ENCODE measurements at regions not wholly inside any gene's neighbourhood (a gene's known extent, or its start where the extent isn't known, plus 50 kb on each side); places are given as distances from the start of the nearest gene placed in this dataset.

DNA sequence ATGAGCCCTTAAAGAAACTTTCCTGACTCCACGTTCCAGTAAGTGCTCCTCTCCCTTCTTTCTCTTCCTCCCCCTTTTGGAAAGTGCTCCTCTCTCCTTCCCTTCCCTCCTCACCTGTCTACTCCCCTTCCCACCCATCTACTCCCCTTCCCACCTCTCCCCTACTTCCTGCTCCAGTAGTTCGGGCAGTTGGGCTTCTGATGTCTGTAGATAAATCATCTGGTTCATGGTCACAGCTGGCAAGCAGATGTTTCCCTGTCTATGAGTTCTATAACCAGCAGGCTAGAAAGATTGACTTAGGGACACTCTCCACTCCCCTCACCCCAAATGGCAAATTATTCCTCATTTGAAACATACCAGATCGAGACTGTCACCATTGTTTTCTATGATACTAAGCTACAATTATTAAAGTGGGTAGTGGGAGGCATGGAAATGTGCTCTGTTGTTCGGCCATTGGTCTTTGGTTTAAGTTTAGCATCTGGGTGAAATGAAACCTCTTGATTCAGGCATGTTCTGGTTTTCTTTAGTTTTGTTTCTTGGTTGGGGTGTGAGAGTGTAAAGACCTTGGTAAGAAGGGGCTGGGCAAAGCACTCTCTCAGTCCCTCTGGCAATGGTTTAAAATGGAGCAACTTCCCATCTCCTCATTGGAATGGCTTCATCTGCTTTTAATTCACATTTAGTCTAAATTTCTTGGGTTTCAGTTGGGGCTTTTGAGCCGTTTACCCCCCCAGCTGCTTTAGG is 413.2 kb upstream of the SPRED2 start:
- Histone ChIP-seq H3K27ac (replicated peaks) (no peak overlapping the region), H3K4me3 (no peak overlapping the region), H3K27me3 (ENCODE audit: low read depth) (peaks cover 9% of the 10 kb centered on the region), H3K36me3 (no peaks in the 10 kb centered on the region), H3K9me3 (replicated peaks) (peaks cover 7% of the 10 kb centered on the region), H3K4me1 (no peaks in the 10 kb centered on the region)
- no peak for DNase-seq
- intact Hi-C loops (cut with micrococcal nuclease), result no loop called here
- TF ChIP-seq, protein P1, sequence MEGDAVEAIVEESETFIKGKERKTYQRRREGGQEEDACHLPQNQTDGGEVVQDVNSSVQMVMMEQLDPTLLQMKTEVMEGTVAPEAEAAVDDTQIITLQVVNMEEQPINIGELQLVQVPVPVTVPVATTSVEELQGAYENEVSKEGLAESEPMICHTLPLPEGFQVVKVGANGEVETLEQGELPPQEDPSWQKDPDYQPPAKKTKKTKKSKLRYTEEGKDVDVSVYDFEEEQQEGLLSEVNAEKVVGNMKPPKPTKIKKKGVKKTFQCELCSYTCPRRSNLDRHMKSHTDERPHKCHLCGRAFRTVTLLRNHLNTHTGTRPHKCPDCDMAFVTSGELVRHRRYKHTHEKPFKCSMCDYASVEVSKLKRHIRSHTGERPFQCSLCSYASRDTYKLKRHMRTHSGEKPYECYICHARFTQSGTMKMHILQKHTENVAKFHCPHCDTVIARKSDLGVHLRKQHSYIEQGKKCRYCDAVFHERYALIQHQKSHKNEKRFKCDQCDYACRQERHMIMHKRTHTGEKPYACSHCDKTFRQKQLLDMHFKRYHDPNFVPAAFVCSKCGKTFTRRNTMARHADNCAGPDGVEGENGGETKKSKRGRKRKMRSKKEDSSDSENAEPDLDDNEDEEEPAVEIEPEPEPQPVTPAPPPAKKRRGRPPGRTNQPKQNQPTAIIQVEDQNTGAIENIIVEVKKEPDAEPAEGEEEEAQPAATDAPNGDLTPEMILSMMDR (IDR thresholded peaks at IDR 0.05; ENCODE audit: borderline replicate concordance), result no peak

DNA sequence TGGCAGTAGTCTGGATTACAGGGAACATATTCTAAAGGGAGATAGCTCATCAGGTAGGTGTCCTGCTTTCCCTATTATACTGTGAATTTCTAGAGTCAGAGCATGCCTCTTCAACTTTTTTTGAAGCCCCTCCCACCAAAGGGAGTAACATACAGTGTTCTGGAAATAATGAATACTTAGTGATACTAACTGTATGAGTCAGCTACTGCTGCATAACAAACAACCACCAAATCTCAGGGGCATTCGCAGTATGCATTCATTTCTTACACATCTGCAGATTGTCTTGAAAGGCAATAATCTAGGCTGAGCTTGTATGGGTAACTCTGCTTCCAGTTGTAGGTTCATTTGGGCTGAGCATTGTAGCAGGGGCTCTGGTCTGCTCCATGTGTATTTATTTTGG is 409.7 kb upstream of the SPRED2 start:
- Histone ChIP-seq H3K27me3 (ENCODE audit: low read depth) (peaks cover 4% of the 10 kb centered on the region), H3K9me3 (replicated peaks) (peaks cover 7% of the 10 kb centered on the region), H3K36me3 (no peaks in the 10 kb centered on the region), H3K27ac (replicated peaks) (no peak overlapping the region), H3K4me3 (no peak overlapping the region), H3K4me1 (no peaks in the 10 kb centered on the region)
- intact Hi-C loops (cut with micrococcal nuclease), result no loop called here
- TF ChIP-seq, protein P1 (IDR thresholded peaks at IDR 0.05; ENCODE audit: borderline replicate concordance), result no peak
- no peak for DNase-seq

DNA sequence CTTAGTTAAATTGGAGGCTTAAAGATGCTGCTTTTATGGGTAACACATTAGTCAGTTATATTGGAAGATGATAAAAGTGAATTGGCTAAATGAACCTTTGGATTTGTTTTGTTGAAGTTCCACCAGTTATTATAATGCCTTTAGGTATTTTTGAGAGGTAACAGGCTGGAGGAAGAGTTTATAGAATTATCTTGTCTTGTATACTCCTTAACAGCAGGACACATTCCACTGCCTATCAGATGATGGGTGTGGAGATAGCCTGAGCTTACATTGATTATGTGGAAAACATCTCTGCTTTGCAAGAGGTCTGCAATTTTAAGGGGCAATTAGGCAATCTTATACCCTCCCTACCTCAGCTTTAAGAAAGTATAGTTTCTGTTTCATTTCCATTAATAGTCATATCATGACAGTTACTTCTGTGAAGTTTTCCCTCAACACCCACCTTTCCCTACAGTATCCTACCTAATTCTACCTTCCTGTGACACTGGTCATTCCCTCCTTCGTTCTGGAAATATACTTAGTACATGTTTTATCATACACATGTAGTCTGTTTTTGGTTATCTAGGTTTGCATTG is 403.7 kb upstream of the SPRED2 start:
- H3K27me3 ChIP-seq (ENCODE audit: low read depth), result no peaks in the 10 kb centered on the region
- peaks cover 4% of the 10 kb centered on the region for H3K4me1 ChIP-seq
- TF ChIP-seq, protein P1 (IDR thresholded peaks at IDR 0.05; ENCODE audit: borderline replicate concordance), result no peak
- H3K27ac ChIP-seq (replicated peaks), result no peak overlapping the region
- intact Hi-C loops (cut with micrococcal nuclease), result no loop called here
- no peaks in the 10 kb centered on the region for H3K9me3 ChIP-seq (replicated peaks)
- no peak for DNase-seq
- H3K36me3 ChIP-seq, result no peaks in the 10 kb centered on the region
- no peak overlapping the region for H3K4me3 ChIP-seq

DNA sequence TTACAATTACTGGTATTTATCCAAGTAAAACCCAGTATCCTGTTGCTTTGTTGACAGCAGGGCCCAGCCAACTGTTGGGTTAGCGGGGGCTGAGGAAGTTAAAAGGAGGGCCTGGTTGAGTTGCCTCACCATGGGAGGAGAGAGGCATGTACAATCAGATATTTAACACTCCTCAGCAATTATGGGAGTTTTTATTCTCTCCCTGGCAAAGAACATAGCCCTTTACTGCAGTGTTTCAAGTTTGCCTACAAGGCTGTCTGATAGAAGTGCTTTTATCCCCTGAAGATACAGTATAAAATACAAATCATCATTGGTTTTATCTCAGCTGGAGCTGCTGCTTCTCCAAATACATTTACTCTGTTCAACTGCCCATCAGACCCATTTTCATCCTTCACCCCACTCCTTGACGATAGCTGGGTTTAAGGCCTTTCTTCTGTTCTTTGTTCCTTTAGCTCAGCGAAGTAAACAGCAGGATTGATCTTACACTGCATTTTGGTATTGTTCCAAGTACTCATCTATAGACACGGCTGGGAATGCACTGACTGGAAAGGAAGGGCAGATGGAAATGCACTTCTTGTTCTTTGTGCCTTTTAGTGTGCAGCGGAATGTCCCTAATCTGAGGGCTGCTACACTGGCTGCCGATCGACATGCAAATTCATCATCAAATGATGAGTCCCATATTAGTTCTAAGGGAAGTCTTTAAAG is 402.5 kb upstream of the SPRED2 start:
- TF ChIP-seq, protein P1 (IDR thresholded peaks at IDR 0.05; ENCODE audit: borderline replicate concordance), result no peak
- Histone ChIP-seq H3K4me3 (no peak overlapping the region), H3K4me1 (peaks cover 6% of the 10 kb centered on the region), H3K9me3 (replicated peaks) (no peaks in the 10 kb centered on the region), H3K36me3 (no peaks in the 10 kb centered on the region), H3K27ac (replicated peaks) (no peak overlapping the region), H3K27me3 (ENCODE audit: low read depth) (no peaks in the 10 kb centered on the region)
- intact Hi-C loops (cut with micrococcal nuclease), result no loop called here
- DNase-seq, result no peak

DNA sequence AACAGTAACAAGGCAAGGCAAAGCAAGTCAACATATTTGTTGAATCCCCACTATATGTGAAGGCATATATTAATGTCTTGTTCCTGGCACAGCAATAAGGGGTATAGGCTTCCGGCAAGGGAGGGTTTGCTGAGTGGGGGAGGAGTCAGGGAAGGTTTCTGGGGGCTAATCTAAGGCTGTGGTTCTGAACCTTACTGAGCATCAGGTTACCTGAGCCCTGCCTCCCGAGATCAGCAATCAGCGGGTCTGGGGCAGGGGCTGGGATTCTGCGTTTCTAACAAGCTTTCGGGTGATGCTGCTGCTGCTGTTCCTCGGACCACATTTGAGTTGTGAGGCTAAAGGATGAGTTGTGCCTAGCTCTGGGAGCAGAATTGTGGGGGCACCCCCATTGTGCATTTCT is 401.7 kb upstream of the SPRED2 start:
- Histone ChIP-seq H3K27me3 (ENCODE audit: low read depth) (no peaks in the 10 kb centered on the region), H3K4me3 (no peak overlapping the region), H3K9me3 (replicated peaks) (no peaks in the 10 kb centered on the region), H3K36me3 (no peaks in the 10 kb centered on the region), H3K27ac (replicated peaks) (no peak overlapping the region), H3K4me1 (peaks cover 6% of the 10 kb centered on the region)
- intact Hi-C loops (cut with micrococcal nuclease), result no loop called here
- no peak for DNase-seq
- TF ChIP-seq, protein P1 (IDR thresholded peaks at IDR 0.05; ENCODE audit: borderline replicate concordance), result no peak
